Progenitor cell of endocrine pancreas (in vitro differentiated cells): ENCODE measurements at regions not wholly inside any gene's neighbourhood (a gene's known extent, or its start where the extent isn't known, plus 50 kb on each side); places are given as distances from the start of the nearest gene placed in this dataset.

ENCODE experiments used
- DNase-seq: peaks from one replicate; pipeline ENCODE4 v3.0.0; 2021; ENCODE audit warnings: low spot score; ENCODE audit not compliant: unreplicated experiment
- H3K27ac Mint-ChIP-seq: 2 replicates; pipeline ENCODE4 v1.8.0; 2021; ENCODE audit warnings: mild to moderate bottlenecking, moderate library complexity, mixed read lengths
- H3K27me3 Mint-ChIP-seq: 2 replicates; pipeline ENCODE4 v1.8.0; 2021; ENCODE audit warnings: mixed read lengths
- H3K36me3 Mint-ChIP-seq: 2 replicates; pipeline ENCODE4 v1.8.0; 2022; ENCODE audit warnings: mixed read lengths; ENCODE audit not compliant: insufficient read depth
- H3K4me1 Mint-ChIP-seq: 2 replicates; pipeline ENCODE4 v1.8.0; 2021; ENCODE audit warnings: low read depth, mixed read lengths
- H3K4me3 Mint-ChIP-seq: 2 replicates; pipeline ENCODE4 v1.8.0; 2021; ENCODE audit warnings: low read depth, mild to moderate bottlenecking, moderate library complexity, mixed read lengths
- H3K9me3 Mint-ChIP-seq: 2 replicates; pipeline ENCODE4 v1.8.0; 2021; ENCODE audit warnings: low read depth, mixed read lengths
- TF ChIP-seq, protein P1 (sequence below): fragments of 200-600 bp; sonication (generic); IDR thresholded peaks from one replicate; pipeline ENCODE4 v1.5.0; 2021; ENCODE audit warnings: antibody characterized with exemption, mild to moderate bottlenecking; ENCODE audit not compliant: unreplicated experiment

DNA sequence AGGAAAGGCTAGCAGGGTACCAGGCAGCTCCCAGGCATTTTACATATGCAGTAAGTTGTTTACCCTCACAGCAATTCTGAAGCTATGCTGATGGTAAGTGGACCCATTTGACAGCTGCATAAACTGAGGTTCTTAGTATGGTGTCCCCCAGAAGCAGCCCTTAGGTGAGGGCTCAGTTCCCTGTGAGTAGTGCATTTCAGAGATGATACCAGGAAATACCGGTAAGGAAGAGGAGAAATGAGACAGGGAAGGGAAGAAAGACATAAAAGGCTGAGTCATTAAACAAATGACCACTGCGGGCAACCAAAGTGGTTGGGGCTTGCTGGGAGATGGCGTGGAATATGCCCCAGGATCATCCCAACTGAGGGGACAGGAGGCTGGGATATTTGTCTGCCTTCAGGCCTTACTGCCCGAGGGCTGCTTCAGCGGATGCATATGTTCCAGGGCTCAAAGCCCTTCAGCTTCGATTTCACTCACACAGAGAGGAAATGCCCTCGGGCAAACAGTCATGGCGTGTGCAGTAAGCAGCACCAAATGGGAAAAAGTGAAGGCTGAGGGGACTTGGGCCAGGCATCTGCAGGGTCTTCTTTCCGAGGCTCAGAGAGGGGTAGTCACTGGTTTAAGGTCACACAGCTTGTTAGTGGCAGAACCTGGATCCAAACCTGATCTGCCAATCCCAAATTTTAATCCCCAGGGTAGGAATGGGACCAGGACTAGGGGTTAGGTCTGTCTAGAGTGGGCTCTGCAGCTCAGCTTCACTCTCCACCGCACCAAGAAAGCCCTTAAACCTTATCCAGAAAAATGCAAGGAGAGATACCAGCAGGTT is 133.7 kb upstream of the RUNX3 start:
- no peak overlapping the region for H3K27ac Mint-ChIP-seq
- H3K4me3 Mint-ChIP-seq, result no peak overlapping the region
- peaks cover 4% of the 10 kb centered on the region for H3K4me1 Mint-ChIP-seq
- no peaks in the 10 kb centered on the region for H3K9me3 Mint-ChIP-seq
- TF ChIP-seq, protein P1, sequence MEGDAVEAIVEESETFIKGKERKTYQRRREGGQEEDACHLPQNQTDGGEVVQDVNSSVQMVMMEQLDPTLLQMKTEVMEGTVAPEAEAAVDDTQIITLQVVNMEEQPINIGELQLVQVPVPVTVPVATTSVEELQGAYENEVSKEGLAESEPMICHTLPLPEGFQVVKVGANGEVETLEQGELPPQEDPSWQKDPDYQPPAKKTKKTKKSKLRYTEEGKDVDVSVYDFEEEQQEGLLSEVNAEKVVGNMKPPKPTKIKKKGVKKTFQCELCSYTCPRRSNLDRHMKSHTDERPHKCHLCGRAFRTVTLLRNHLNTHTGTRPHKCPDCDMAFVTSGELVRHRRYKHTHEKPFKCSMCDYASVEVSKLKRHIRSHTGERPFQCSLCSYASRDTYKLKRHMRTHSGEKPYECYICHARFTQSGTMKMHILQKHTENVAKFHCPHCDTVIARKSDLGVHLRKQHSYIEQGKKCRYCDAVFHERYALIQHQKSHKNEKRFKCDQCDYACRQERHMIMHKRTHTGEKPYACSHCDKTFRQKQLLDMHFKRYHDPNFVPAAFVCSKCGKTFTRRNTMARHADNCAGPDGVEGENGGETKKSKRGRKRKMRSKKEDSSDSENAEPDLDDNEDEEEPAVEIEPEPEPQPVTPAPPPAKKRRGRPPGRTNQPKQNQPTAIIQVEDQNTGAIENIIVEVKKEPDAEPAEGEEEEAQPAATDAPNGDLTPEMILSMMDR, result no peak
- DNase-seq, result no peak
- no peaks in the 10 kb centered on the region for H3K36me3 Mint-ChIP-seq
- H3K27me3 Mint-ChIP-seq, result peaks cover 12% of the 10 kb centered on the region

DNA sequence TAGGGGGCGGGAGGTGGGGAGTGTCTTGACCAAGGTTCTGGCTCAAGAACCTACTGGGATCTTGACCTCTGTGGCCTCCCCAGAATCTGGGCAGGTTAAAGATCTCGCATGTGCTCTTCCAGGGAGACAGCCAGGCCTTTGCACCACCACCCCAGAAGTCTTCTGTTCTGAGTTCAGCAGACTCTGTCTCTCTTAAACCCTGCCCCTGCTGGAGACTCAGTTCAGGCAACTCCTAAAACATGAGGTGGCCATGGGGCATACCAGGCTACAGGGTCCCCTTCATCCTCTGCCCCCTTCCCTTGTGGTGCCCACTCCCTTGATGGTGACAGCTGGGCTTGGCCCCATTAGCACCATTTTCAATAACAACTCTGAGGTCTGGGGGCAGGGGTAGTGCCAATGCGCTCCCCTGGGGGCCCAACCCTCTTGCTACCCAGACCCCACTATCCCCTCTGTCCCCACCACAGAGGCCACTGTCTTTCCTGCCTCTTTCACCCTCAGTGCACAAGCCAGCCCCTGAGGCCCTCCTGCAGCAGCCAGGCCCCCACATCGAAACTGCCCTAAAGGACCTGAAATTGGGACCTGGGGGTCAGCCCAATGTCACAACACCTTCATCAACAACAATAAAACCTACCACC is 132.7 kb upstream of the RUNX3 start:
- no peaks in the 10 kb centered on the region for H3K9me3 Mint-ChIP-seq
- no peaks in the 10 kb centered on the region for H3K36me3 Mint-ChIP-seq
- H3K27me3 Mint-ChIP-seq, result peaks cover 12% of the 10 kb centered on the region
- no peak for DNase-seq
- no peak overlapping the region for H3K4me3 Mint-ChIP-seq
- peaks cover 4% of the 10 kb centered on the region for H3K4me1 Mint-ChIP-seq
- TF ChIP-seq, protein P1, result no peak
- no peak overlapping the region for H3K27ac Mint-ChIP-seq

DNA sequence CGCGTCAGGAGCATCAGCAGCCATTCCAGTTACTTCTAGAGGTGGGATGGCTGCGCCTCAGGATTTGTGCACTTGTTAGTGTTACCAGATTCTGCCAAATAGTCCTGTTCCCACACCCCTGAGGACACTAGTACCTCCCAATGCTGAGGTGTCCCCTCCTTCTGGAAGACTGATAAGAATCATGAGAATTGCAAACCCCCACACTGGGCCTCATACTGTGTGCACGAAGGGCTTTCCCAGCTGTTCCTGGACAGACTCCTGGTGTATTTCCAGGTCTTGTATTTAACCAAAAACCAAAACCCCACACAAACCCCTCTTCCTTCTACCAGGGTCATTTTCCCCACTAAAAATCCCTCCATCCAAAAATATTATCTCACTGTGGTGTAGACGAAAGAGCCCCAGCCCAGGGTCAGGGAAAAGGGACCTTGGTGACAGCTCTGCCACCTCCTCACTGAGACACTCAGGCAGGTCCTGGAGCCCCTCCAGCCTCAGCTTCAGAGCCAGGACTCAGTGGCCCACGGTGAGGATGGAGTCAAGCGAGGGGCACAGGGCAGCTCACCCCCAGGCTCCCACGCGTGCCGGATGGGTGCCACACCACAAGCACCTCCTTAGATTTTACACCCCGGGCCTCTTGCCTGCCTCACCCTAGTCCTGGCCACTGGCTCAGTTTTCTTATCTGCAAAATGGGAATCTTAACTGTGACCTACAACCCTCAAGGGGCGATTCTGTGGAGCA is 131.4 kb upstream of the RUNX3 start:
- Mint-ChIP-seq H3K9me3 (no peaks in the 10 kb centered on the region), H3K4me3 (no peak overlapping the region), H3K27me3 (peaks cover 7% of the 10 kb centered on the region), H3K4me1 (peaks cover 2% of the 10 kb centered on the region), H3K36me3 (no peaks in the 10 kb centered on the region), H3K27ac (no peak overlapping the region)
- DNase-seq, result no peak
- TF ChIP-seq, protein P1, result no peak

DNA sequence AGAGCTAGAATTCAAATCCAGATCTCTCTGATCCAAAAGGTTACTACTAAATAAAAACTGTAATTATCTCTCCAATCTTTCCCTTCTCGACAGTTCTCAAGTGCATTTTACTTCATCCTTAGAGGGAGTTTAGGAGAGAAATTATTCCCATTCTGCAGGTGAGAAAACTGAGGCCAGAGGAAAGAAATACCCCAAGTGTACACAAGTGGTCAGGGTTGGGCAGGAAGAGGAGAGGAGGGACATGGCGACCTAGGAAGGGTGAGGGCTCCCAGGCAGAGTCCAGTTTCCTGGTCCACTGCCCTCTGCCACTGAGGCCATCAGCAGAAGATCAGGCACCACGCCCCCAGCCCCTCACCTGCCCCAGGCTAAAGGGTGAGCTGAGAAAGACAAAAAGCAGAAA is 127.1 kb upstream of the RUNX3 start:
- TF ChIP-seq, protein P1, result no peak

DNA sequence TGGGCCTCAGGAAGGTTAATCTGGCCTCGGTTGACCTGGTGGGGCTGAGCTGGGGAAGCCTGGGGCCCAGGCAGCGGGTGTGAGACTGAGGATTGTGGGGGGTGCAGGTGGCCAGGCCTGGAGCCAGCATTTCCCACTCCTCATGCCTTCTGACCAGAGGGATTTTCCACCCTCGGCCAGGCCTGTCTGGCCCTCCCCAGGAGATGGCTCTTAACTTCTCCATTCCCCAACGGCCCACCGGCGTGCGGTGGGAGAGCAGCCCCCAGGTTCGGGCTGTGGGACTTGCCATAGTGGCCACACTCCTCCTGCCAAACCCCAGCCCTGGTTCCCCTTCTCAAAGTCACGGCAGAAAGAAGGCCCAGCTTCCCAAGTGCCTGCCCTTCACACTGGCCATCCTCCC is 126.5 kb upstream of the RUNX3 start:
- DNase-seq, result no peak
- Mint-ChIP-seq H3K27ac (no peak overlapping the region), H3K4me1 (no peaks in the 10 kb centered on the region), H3K9me3 (no peaks in the 10 kb centered on the region), H3K36me3 (no peaks in the 10 kb centered on the region), H3K4me3 (no peak overlapping the region), H3K27me3 (peaks cover 23% of the 10 kb centered on the region)
- TF ChIP-seq, protein P1, result no peak

More for the DNA sequence above, 127.1 kb upstream of the RUNX3 start:
- H3K27me3 Mint-ChIP-seq, result peaks cover 27% of the 10 kb centered on the region
- no peak overlapping the region for H3K4me3 Mint-ChIP-seq
- DNase-seq, result no peak
- H3K27ac Mint-ChIP-seq, result no peak overlapping the region
- no peaks in the 10 kb centered on the region for H3K36me3 Mint-ChIP-seq
- H3K4me1 Mint-ChIP-seq, result no peaks in the 10 kb centered on the region
- no peaks in the 10 kb centered on the region for H3K9me3 Mint-ChIP-seq
